ENCODE measurements at regions not wholly inside any gene's neighbourhood (a gene's known extent, or its start where the extent isn't known, plus 50 kb on each side); places are given as distances from the start of the nearest gene placed in this dataset.

DNA sequence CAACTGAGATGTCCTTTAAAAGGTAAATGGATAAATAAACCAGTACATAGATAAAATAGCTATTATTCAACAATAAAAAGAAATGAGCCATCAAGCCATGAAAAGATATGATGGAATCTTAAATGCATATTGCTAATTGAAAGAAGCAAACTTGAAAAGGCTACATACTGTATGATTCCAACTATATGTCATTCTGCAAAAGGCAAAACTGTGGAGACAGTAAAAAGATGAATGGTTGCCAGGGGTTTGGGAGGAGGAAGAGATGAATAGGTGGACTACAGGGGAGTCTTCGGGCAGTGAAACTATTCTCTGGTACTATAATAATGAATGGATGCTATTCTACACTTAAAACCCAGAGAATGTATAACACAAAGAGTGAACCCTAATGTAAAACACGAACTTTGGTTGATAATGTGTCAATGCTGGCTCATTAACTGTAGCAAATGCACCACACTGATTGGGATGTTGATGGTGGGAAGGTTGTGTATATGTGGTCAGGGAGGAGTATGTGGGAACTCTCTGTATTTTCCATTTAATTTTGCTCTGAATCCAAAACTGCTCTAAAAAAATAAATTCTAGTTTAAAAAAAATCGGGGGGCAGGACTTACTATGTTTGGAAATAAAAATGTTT lies 73.7 kb upstream of the MYCN start:
- no peak for DNase-seq (ENCODE audit: low read depth)

DNA sequence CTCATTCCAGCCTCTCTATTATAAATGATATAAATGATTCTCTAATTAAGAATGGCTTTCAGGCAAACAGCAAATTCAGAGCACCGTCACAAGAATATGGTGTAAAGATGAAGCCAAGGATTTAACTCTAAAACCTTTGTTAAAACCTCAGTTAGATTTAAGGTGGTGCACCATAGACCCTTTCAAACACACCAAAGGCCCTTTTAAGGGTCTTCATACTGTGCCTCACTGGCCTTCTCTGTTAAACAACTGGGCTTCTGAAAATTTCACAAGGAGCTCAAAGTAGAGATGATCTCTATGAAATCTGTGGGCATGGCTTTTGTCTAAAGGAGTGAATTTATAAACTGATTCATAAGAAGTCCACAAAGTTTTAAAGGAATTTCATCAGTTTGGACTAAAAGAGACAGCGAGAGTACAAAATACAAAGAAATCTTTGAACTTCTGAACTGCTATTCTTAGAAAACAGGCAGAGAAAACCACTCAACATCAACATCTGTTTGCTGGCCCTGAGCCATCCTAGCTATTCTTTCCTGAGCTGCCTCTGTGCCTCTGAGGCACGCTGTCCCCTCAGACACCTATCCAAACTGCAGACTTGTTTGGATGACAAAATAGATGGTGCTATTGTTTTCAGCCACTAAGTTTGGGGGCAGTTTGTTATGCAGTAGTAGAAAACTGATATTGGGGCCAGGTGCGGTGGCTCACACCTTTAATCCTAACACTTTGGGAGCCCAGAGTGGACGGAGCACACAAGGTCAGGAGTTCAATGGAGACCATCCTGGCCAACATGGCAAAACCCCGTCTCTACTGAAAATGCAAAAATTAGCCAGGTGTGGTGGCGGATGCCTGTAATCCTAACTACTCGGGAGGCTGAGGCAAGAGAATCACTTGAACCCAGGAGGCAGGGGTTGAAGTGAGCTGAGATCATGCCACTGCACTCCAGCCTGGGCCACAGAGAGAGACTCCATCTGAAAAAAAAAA lies 72.9 kb upstream of the MYCN start:
- no peak for DNase-seq (ENCODE audit: low read depth)

DNA sequence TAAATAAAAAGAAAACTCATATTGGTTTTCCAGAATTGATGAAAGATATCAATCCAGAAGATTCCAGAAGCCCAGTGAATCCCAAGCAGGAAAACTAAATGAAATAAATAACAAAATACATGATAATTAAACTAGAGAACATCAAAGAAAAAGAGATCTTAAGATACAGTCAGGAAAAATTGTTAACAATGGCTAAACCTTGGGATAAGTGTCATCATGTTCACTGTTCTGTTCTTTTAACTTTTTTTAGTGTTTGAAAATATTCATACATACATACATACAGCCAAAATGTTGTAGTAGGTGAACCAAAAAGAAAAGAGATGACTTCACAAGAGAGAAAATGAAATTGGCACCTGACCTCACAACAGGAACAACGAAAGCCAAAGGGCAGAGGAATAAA lies 72.2 kb upstream of the MYCN start:
- DNase-seq (ENCODE audit: low read depth): no peak

DNA sequence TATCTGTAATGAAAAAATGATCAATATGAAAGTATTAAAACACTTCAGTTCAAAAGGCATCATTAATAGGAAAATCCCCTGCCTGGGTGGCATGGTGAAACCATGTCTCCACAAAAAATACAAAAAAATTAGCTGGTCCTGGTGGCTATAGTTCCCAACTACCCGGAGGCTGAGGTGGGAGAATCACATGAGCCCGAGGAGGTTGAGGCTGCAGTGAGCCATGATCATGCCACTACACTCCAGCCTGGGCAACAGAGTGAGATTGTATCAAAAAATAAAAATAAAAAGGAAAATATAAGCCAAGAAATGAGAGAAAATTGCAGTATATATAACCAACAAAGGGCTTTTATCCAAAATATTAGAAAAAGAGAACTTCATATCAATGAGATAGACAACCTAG lies 71.6 kb upstream of the MYCN start:
- DNase-seq (ENCODE audit: low read depth): no peak

DNA sequence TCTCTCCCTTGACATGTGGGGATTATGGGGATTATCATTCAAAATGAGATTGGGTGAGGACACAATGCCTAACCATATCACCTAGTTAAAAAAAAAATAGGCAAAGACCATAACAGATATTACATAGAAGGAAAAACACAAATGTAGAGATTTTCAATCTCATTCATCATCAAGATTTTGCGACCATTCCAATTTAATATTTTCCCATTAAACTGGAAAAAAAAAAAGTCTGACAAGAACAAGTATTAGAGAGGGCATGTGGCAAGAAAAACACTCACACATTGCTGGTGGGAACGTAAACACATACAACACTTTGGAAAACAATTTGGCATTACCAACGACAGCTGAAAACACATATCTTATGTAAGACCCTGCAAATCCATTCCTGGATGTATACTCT lies 71.0 kb upstream of the MYCN start:
- no peak for DNase-seq (ENCODE audit: low read depth)

DNA sequence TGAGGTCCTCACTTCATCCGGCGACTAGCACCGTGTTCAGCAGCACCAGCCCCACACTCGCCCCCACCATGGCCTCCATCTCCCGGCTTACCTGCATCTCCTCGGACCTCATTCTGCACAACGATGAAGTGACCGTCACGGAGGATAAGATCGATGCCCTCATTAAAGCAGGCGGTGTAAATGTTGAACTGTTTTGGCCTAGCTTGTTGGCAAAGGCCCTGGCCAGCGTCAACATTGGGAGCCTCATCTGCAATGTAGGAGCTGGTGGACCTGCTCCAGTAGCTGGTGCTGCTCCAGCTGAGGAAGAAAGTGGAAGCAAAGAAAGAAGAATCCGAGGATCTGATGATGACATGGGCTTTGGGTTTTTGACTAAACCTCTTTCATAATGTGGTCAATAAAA lies 70.5 kb upstream of the MYCN start:
- DNase-seq (ENCODE audit: low read depth): no peak

DNA sequence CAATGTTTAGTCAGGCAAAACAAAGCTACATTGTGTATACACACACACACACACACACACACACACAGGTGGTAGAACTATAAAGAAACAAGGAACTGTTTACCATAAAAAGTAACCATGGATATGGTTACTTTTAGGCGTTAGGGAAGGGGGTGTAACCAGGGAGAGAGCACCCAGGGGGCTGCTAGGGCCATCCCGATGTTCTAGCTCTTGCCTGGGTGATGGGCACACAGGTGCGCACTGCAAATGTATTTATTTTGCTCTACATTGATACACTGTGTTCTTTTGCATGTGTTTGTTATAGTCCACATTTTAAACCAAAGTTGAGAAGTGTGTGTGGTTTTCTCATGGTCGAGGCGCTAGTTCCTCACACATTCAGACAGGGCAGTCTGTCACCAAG lies 69.8 kb upstream of the MYCN start:
- DNase-seq (ENCODE audit: low read depth): no peak

DNA sequence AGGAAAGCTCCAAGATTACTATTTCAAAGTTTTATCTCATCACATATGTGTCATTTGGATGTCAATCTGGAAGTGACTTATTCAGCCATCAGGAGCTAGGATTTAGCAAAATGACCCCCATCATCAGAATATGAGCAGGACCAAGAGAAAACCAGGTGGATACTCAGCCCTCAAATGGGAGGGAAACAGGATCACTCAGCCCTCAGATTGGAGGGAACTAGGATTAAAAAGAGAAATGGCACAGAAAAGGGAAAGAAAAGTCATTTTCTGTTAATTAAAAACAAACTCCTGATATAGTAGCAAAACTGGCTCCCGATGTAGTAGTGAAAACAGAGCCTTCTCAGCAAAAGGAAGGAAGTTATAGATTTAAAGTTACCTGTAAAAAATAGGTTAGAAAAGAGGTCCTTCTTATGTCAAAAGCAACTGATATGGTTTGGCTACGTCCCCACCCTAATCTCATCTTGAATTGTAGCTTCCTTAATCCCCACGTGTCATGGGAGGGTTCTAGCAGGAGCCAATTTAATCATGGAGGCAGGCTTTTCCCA lies 69.0 kb upstream of the MYCN start:
- no peak for DNase-seq (ENCODE audit: low read depth)

DNA sequence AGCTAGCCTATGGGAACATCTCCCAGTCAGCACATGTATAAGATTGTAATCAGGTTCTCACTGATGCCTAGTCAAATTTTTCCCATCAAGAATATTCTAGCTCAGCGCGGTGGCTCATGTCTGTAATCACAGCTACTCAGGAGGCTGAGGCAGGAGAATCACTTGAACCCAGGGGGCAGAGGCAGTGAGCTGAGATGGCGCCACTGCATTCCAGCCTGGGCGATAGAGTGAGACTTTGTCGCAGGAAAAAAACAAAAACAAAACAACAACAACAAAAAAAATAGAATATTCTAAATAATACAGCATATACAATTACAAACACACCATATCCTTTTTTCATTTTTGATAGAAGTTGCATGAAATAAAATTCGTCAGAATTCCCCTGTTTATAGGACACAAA lies 67.5 kb upstream of the MYCN start:
- no peak for DNase-seq (ENCODE audit: low read depth)

DNA sequence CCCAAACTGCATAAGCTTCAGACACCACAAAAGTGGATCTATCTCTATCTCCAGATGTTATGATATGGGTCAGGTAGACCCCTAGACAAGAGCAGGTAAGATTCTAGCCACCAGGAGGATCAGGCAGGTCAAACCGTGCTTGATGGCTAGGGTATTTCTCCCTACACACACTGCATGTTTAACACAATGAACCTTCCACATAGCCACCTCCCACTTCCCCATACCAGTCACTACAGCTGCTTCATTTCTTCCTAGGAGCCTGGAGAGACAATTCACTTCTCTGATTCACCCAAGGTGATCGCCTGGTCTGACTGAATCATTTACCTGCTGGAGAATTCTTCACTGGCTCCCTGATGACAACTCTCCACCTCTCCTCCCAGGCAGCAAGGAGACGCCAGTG lies 66.0 kb upstream of the MYCN start:
- DNase-seq (ENCODE audit: low read depth): no peak

DNA sequence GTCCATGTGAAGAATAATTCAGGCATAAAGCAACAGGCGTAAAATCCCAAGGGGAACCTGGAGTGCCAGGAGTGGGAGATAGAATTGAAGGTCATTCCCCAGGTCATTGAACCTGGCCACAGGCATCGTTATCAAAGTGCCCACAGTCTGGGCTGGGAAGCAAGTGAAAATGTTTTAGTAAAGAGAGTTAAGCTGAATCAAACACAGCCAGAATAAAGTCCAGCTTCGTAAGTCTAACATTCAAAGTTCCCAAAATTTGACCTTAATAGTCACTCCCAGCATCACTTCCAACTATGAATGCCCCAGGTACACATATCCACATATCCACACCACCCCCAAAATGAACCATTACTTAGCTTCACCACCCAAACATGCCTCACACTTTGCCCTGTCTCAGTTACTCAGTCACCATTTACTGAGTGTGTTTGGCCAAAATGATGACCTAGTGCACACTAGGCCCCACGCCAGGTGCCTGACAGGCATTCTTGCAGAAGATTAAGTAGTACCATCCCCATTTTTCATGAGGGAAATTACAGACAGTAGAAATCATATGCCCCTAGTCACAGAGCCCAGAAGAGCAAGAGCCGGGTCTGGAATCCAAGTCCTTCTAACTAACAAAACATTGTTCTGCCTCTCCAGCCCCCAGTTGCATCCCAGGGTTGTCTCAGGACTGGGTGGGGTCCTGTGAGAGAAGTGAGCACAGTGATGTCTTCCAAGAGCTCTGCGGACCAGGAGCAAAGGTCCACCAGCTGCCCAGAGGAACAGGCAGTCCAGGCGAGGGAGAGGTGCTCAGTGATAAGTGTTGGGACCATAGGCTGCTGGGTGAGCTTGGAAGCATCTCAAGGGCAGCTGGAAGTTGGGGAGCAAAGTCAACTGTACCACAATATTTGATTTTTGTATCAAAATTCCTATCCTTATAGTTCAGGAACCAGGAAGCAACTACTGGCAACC lies 65.2 kb upstream of the MYCN start:
- no peak for DNase-seq (ENCODE audit: low read depth)

DNA sequence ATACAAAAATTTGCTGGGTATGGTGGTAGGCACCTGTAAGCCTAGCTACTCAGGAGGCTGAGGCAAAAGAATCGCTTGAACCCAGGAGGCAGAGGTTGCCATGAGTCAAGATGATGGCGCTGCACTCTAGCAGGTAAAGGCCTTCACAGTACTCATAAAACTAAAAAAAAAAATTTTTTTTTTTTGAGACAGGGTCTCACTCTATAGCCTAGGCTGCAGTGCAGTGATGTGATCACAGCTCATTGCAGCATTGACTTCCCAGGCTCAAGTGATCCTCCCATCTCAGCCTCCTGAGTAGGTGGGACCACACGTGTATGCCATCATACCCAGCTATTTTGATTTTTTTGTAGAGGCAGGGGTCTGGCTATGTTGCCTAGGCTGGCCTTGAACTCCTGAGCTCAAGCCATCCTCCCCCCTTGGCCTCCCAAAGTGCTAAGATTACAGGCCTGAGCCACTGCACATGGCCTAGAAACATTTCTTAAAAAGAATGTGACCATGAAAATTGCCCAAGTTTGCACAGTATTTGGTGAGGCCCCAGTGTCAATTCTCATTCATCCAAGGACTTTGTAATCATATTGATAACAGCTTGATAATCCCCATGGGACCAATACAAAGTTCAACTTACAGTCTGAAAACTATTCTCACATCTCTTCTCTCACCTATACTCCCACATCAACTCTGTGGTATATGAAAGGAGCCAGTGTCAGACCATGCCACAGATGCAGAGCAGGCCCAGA lies 64.2 kb upstream of the MYCN start:
- no peak for DNase-seq (ENCODE audit: low read depth)

DNA sequence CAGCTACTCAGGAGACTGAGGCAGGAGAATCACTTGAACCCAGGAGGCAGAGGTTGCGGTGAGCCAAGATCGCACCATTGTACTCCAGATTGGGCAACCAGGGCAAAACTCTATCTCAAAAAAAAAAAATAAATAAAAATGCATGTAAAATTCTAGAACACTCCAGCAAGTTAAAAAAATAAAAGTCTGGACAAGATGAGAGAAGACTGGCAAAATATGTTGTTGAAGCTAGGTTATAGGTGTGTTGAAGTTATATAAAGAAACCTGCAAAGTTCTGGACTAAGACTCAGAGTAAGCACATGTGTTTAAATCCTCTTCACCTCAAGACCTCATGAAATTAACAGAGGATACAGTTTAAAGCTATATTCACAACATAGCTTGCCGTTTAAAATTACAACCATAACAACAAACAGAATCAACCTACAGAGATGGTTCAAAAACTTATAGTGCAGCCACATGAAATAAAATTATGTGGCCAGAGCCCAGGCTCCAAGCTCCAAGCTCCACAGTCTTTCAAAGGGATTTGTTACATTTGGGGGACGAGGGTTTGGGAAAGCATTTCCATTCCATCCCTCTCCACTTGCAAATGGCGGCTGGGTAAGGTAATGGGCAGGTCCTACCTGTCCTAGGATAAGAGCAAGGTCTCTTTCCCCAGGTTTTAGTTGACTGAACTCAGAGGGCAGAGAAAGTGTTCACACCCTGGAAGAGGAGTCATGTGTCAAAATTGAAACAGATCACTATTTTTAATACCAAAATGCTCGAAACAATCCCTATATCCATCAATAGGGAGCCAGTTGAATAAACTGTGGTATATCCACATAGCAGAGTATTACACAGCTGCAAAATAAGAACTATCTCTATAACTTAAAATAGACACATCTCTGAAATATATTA lies 59.9 kb upstream of the MYCN start:
- DNase-seq (ENCODE audit: low read depth): no peak

DNA sequence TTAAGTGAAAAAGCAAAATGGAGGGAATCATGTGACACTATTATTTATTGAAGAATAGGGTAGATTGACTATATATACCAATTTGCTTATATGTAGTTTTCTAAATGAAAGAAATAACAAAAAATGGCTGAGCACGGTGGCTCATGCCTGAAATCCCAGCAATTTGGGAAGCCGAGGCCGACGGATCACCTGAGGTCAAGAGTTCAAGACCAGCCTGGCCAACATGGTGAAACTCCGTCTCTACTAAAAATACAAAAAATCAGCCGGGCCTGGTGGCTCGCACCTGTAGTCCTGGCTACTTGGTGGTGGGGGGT lies 59.3 kb upstream of the MYCN start:
- DNase-seq (ENCODE audit: low read depth): no peak

DNA sequence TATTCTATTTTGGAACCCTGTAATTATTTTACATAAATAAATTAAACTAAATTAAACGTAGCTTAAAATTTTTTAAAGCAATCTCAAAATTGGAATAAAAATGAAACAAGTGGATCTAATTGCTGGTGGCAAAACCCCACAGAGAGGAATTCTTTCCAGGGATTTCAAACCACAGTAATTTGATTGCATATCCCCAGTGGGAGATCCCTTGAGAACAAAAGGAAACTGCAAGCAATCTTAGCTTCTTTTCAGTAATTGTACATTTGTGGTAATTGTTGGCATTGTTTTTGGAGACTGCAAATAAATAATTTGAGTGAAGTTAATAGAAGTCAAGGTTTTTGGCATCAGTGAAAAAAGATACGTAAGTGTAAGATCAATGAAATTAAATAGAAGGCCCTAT lies 58.7 kb upstream of the MYCN start:
- no peak for DNase-seq (ENCODE audit: low read depth)

DNA sequence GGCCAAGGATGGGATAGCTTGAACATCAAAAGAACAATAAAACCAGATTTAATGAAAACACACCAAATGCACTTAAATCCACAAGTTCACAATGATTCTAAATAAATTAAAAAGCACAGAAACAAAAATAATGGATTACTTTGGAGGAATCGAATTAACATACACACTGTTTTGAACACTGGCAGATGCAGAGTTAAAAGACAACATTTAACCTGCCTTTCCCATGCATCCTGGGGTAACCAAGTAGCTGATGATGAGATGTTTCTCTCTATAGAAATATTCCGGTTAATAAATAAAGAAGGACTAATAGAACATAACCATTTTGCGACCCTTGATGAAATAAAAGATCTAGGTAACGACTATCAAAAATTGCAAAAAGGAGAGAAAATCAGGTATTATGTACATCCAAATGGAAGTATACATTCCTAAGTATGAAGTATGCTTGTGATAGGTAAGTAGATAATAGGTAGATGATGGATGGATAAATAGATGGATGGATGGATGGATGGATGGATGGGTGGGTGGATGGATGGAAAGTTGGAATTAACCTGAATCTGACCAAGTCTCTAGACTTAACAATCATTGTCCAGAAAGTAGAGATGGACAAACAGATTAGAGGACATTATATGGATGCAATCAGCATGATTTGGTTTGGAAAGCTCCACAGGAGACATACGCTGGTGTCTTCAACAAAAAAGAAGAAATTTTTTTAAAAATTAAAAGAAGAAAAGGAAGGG lies 57.4 kb upstream of the MYCN start:
- DNase-seq (ENCODE audit: low read depth): no peak

DNA sequence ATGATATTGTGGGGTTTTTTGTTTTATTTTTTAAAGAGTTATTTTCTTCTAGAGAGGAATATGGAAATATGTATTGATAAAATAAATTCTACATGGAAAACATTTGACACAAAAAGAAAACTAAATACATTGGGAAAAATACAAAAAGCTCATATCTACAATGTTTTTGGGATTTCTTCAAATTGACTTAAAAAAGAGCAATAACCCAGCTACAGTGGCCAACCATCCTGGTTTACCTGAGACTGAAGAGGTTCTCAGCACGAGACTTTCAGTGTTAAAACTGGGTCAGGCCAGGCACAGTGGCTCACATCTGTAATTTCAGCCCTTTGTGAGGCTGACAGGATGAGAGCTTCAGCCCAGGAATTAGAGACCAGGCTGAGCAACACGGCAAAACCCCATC lies 56.7 kb upstream of the MYCN start:
- no peak for DNase-seq (ENCODE audit: low read depth)

DNA sequence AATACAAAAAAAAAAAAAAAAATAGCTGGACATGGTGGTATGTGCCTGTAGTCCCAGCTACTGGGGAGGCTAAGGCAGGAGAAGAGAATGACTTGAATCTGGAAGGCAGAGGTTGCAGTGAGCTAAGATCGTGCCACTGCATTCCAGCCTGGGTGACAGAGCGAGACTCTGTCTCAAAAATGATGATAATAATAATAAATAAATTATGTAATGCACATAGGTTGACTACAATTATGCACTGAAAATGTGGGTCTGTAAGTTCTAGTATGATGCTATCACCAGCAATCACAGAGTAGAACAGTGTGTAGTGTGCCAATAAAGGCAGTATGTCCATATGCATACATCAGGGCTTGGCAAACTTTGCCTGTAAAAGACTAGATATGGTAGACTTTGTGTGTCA lies 55.6 kb upstream of the MYCN start:
- DNase-seq (ENCODE audit: low read depth): no peak

DNA sequence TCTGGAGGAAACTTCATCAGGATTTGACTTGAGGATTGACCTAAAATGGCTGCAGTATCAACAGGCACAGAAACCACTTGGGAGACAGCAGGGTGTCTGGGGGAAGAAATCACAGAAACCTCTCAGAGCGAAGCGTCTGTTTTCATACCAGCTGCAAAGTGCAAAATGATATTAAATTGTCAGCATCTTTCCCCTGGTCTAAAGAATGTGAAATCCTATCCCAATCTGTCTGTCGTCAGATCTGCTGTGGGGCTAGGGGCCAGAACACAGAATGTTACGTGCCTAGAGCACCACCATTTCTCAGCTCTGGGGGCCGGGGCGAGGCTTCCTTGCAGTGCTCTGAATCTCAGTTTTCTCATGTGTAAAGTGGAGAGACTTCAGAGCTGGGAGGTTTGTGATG lies 54.1 kb upstream of the MYCN start:
- no peak for DNase-seq (ENCODE audit: low read depth)

All from ELR (cell line).